ENCODE measurements at regions not wholly inside any gene's neighbourhood (a gene's known extent, or its start where the extent isn't known, plus 50 kb on each side); places are given as distances from the start of the nearest gene placed in this dataset.

DNA sequence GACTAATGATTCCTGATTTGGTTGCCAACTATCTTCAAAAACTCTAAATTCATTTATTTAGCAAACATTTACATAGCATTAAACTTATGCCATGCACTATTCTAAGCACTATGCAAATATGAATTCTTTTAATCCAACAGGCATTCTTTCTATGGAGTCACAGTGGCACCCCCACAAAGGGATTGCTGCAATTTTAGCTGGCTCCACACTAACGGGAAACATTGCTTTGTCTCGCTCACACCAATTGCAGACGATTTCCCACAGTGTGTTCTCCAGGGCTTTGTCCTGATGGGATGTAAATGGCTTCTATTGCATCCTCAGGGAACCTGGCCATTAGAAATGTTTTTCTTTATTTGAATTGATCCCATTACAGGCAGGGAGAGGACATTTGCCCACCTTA is 259.1 kb downstream of the BARHL2 start:
- Mint-ChIP-seq H3K4me3 (no peak overlapping the region), H3K9me3 (no peaks in the 10 kb centered on the region), H3K36me3 (ENCODE audit: low read depth) (no peaks in the 10 kb centered on the region), H3K4me1 (no peaks in the 10 kb centered on the region), H3K27me3 (ENCODE audit: low read depth) (no peaks in the 10 kb centered on the region), H3K27ac (no peak overlapping the region)
- TF ChIP-seq, protein P1, sequence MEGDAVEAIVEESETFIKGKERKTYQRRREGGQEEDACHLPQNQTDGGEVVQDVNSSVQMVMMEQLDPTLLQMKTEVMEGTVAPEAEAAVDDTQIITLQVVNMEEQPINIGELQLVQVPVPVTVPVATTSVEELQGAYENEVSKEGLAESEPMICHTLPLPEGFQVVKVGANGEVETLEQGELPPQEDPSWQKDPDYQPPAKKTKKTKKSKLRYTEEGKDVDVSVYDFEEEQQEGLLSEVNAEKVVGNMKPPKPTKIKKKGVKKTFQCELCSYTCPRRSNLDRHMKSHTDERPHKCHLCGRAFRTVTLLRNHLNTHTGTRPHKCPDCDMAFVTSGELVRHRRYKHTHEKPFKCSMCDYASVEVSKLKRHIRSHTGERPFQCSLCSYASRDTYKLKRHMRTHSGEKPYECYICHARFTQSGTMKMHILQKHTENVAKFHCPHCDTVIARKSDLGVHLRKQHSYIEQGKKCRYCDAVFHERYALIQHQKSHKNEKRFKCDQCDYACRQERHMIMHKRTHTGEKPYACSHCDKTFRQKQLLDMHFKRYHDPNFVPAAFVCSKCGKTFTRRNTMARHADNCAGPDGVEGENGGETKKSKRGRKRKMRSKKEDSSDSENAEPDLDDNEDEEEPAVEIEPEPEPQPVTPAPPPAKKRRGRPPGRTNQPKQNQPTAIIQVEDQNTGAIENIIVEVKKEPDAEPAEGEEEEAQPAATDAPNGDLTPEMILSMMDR (IDR thresholded peaks at IDR 0.05; ENCODE audit: unreplicated experiment in 3 of 3), result no peak

GRCh38 chr1:90452491-90452890 is 264.6 kb downstream of the BARHL2 start:
- H3K4me1 Mint-ChIP-seq, result no peaks in the 10 kb centered on the region
- no peak overlapping the region for H3K4me3 Mint-ChIP-seq
- no peaks in the 10 kb centered on the region for H3K36me3 Mint-ChIP-seq (ENCODE audit: low read depth)
- TF ChIP-seq, protein P1 (IDR thresholded peaks at IDR 0.05; ENCODE audit: unreplicated experiment in 3 of 3), result no peak
- no peaks in the 10 kb centered on the region for H3K9me3 Mint-ChIP-seq
- no peaks in the 10 kb centered on the region for H3K27me3 Mint-ChIP-seq (ENCODE audit: low read depth)
- H3K27ac Mint-ChIP-seq, result no peak overlapping the region

DNA sequence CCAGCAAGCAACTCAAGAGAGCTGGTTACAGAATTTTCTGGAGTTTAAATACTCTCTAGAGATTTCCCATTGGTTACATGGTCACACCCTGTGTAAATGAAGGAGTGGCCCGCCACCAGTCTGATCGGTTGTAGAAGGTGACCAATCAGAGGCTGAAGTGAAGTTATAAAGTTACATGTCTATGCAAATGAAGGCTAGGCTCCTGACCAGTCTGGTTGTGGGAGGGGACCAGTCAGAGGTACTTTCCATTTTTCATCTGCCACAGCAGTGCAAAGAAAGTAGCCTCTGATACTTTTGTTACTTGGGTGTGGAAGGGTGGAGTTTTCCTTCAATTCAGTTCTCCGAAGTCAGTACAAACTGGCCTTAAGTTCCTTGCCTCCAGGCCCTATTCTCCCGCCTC is 273.7 kb downstream of the BARHL2 start:
- TF ChIP-seq, protein P1 (IDR thresholded peaks at IDR 0.05; ENCODE audit: unreplicated experiment in 3 of 3), result no peak
- Mint-ChIP-seq H3K4me1 (no peaks in the 10 kb centered on the region), H3K27ac (no peak overlapping the region), H3K36me3 (ENCODE audit: low read depth) (no peaks in the 10 kb centered on the region), H3K27me3 (ENCODE audit: low read depth) (no peaks in the 10 kb centered on the region), H3K9me3 (no peaks in the 10 kb centered on the region), H3K4me3 (no peak overlapping the region)

GRCh38 chr1:90435351-90435750 is 281.8 kb downstream of the BARHL2 start:
- Mint-ChIP-seq H3K27ac (no peak overlapping the region), H3K27me3 (ENCODE audit: low read depth) (no peaks in the 10 kb centered on the region), H3K4me3 (no peak overlapping the region), H3K4me1 (peaks cover 11% of the 10 kb centered on the region), H3K9me3 (no peaks in the 10 kb centered on the region), H3K36me3 (ENCODE audit: low read depth) (no peaks in the 10 kb centered on the region)
- TF ChIP-seq, protein P1 (IDR thresholded peaks at IDR 0.05; ENCODE audit: unreplicated experiment in 3 of 3), result no peak

- H3K27ac Mint-ChIP-seq, result no peak overlapping the region
- H3K27me3 Mint-ChIP-seq (ENCODE audit: low read depth), result no peaks in the 10 kb centered on the region
- no peak overlapping the region for H3K4me3 Mint-ChIP-seq
- TF ChIP-seq, protein P1 (IDR thresholded peaks at IDR 0.05; ENCODE audit: unreplicated experiment in 3 of 3), result peak in 2 of 3 experiments; percentile 12 to 37
- no peaks in the 10 kb centered on the region for H3K36me3 Mint-ChIP-seq (ENCODE audit: low read depth)
- H3K4me1 Mint-ChIP-seq, result peaks cover 11% of the 10 kb centered on the region
- peaks cover 2% of the 10 kb centered on the region for H3K9me3 Mint-ChIP-seq
Observed at GRCh38 chr1:90434460-90434859, 282.6 kb downstream of the BARHL2 start.

- no peak overlapping the region for H3K27ac Mint-ChIP-seq
- no peaks in the 10 kb centered on the region for H3K36me3 Mint-ChIP-seq (ENCODE audit: low read depth)
- H3K4me3 Mint-ChIP-seq, result no peak overlapping the region
Observed at GRCh38 chr1:90417126-90417525, 300.0 kb downstream of the BARHL2 start.

More at GRCh38 chr1:90417126-90417525, 300.0 kb downstream of the BARHL2 start:
- peaks cover 6% of the 10 kb centered on the region for H3K9me3 Mint-ChIP-seq
- H3K4me1 Mint-ChIP-seq, result no peaks in the 10 kb centered on the region
- TF ChIP-seq, protein P1 (IDR thresholded peaks at IDR 0.05; ENCODE audit: unreplicated experiment in 3 of 3), result no peak
- no peaks in the 10 kb centered on the region for H3K27me3 Mint-ChIP-seq (ENCODE audit: low read depth)
